Glomerular endothelial cell (primary cell): ENCODE measurements at regions not wholly inside any gene's neighbourhood (a gene's known extent, or its start where the extent isn't known, plus 50 kb on each side); places are given as distances from the start of the nearest gene placed in this dataset.
"Not testable (repeated sequence)": the region's sequence is repeated elsewhere in the genome, so short reads cannot be mapped to it uniquely, and the experiment has no call there.

Experiments used
- DNase-seq: peaks from one replicate; pipeline ENCODE4 v3.0.0-alpha.2; 2011; ENCODE audit warnings: low read depth, low spot score; ENCODE audit errors: extremely low read depth

DNA sequence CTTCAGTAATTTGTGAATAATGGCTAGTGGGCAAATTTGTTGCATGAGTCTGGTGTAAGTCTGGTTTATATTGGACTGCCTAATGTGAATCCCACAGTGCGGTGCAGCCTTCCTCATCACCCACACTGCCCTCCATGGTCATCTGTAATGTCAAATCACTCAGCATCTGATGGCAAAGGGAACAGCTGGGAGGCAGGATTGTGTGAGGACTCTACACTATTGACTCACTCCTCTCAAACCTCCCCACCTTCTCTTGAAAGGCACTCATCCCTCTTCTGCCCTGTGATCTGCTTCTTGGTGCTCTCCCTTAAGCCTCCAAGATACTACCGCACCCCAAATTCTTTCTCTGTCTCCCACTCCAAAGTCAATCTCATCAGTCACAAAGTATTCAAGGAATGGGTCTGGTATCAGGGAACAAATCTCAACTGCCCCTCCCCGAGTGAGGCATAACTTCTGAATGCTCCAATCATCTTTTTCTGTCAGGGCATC is 146.0 kb upstream of the BEND6 start:
- no peak for DNase-seq

- DNase-seq, result no peak
These were observed 146.9 kb upstream of the BEND6 start for GRCh38 chr6:56807989-56808337.

GRCh38 chr6:56807326-56807988 is 147.4 kb upstream of the BEND6 start:
- no peak for DNase-seq

DNA sequence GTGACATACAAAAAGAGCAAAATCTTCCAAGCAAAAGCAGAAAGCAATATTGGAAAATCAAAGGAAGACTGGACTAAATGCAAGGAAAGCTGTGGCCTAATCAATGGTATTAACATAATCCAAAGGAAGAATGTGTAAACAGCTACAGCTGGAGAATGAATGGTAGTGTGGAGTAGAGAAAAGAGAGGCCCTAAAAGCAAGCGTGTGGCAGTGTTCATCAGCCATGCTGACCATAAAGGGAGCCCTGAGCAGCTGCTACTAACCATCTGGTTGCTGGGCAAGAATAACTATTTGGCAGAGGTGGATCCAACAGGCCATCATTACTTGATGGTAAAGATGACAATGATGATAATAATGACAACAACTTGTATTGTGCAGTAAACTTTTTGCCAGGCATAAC is 148.5 kb upstream of the BEND6 start:
- no peak for DNase-seq

DNA sequence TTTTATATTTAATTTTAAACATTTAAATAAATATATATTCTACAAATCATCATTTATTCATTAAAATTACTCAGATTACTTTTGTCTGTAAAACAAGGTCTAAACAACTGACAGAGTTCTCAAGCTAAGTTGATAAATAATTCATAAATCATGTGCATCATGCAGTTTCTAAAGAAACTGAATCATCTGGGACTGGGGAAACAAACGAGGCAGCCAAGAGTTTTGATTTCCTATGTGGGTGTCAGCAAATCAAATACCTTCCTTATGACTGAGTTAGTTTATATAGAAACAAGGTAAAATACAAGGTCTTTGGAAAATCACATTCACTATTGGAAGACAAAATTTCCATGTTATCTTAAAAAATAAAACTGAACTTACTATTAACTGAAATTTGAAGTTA is 149.9 kb upstream of the BEND6 start:
- peak; percentile 23 for DNase-seq

DNA sequence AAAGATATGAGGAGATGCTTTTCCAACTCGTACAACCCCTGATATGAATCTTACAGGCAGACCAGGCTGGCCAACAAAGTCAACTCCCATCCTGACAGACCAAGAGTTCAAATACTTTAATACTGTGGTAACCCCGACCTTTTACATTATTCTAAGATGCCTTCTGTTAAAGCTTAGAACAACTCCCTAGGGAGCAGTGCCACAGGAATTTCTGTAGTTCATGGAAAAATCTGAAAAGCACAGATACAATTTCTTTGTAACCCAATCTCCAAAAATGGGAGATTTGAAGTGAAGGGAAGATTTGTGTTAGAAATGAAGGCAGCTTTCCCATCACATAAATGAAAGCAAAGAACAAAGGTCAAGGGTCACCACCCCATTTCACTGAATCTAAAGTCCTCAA is 151.3 kb upstream of the BEND6 start:
- no peak for DNase-seq

DNA sequence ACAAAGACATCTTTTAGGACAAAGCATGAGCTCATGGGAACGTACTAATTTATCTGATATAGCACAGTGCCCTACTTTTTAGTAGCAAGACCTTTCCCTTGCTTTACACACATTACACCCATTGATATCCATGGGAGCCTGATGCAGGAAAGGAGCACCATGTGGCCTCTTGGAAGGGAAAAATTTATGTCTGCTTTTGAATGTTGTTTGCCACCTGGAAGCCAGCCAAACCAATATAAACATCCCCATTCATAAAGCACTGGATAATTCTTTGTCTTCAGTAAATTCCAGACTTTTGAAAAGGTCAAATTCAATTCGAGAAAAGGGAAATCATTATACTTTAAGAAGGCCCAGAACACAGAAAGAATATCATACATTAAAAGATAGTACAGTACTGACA is 152.3 kb upstream of the BEND6 start:
- peak; percentile 52 for DNase-seq

DNA sequence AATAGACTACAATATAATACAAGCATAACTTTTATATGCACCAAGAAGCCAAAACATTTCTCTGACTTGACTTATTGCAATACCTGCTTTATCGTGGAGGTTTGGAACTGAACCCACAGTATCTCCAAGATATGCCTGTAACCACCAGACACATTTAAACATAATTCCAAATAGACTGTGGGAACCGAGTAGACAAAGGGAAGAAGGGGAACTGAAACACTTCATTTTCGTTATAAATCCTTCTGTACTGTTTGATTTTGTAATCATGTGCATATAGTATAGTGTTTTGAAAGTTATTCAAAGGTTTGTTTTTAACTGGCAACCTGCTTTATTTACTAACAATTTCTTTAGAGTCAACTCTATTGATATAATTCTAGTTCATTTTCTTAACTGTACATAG is 154.9 kb upstream of the BEND6 start:
- no peak for DNase-seq

DNA sequence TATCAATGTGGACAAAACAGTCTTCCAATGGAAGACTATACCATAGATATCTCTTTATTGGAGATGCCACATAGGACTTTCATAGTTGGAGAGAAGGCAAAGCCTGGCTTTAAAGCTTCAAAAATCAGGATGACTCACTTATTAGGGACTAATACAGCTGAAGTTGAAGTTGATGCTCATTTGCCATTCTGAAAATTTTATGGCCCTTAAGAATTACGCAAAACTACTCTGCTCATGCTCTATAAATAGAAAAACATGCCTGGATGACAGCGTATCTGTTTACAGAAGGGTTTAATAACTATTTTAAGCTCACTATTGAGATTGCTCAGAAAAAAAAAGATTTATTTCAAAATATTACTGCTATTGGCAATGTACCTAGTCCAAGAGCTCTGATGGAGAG is 155.5 kb upstream of the DST start:
- DNase-seq, result no peak

GRCh38 chr6:56796196-56796532 is 153.5 kb upstream of the DST start:
- no peak for DNase-seq

- DNase-seq, result no peak
These were observed 152.9 kb upstream of the DST start for GRCh38 chr6:56795466-56796195.

DNA sequence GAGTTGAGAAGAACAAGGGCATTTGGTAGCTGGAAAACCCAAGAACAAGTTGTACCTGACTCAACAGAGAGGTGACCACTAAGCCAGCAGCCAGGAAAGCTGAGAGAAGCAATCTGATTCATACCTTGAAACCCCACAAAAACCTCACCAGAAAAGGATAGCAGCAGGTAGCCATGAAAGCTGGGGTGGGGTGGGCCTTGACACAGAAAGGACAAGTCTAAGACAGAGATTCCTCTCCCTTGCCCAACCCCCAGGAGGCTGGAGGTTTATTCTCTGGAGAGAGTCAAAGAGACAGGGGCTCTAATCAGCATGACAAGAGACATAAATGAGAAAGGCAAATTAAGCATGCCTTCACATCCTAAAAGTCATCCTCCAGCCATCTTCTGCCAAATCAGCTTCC is 151.7 kb upstream of the DST start:
- DNase-seq, result no peak

DNA sequence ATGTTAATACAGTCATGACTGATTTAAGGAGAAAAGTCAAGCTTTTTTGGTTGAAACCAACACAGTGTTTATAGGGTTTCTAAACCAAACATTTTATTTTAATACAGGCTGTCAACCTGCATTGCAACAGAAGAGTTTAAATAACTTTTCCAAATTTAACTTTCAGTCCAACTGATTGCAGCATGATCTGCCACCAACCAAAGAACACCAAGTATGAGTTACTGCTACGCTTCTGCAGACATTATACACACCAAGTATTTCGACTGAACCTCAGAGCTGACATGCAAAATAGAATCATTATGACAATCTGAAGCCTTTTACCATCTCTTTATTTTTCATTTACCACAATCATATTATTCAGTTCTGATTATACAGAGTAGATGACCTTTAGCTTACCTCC is 151.2 kb upstream of the DST start:
- no peak for DNase-seq

- no peak for DNase-seq
These were observed 147.7 kb upstream of the DST start for GRCh38 chr6:56790414-56790813.

DNA sequence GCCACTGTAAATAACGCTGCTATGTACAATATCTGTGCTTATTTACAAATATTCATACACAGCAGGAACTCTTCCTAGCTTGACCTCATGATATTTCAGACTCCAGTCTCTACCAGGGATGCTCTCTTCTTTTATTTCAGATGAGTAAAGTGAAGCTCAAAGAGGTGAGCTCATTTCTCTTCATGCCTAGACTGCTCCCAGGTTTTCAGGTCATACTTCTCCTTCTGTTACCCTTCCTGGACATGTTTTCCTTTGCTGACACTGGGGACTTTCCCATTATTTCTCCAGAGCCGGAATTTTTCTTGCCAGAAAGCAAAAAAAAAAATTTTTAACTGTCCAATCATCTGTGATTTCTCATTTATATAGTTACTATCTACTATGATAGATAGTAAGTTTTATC is 147.2 kb upstream of the DST start:
- no peak for DNase-seq

GRCh38 chr6:56789342-56789741 is 146.7 kb upstream of the DST start:
- no peak for DNase-seq

- no peak for DNase-seq
These were observed 144.5 kb upstream of the DST start for GRCh38 chr6:56787209-56787608.

- no peak for DNase-seq
These were observed 143.6 kb upstream of the DST start for GRCh38 chr6:56786256-56786655.

GRCh38 chr6:56785536-56785935 is 142.8 kb upstream of the DST start:
- not testable (repeated sequence) for DNase-seq

DNA sequence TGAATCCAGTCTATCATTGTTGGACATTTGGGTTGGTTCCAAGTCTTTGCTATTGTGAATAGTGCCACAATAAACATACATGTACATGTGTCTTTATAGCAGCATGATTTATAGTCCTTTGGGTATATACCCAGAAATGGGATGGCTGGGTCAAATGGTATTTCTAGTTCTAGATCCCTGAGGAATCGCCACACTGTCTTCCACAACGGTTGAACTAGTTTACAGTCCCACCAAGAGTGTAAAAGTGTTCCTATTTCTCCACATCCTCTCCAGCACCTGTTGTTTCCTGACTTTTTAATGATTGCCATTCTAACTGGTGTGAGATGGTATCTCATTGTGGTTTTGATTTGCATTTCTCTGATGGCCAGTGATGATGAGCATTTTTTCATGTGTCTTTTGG is 137.4 kb upstream of the DST start:
- not testable (repeated sequence) for DNase-seq

- not testable (repeated sequence) for DNase-seq
These were observed 135.8 kb upstream of the DST start for GRCh38 chr6:56778503-56778902.

DNA sequence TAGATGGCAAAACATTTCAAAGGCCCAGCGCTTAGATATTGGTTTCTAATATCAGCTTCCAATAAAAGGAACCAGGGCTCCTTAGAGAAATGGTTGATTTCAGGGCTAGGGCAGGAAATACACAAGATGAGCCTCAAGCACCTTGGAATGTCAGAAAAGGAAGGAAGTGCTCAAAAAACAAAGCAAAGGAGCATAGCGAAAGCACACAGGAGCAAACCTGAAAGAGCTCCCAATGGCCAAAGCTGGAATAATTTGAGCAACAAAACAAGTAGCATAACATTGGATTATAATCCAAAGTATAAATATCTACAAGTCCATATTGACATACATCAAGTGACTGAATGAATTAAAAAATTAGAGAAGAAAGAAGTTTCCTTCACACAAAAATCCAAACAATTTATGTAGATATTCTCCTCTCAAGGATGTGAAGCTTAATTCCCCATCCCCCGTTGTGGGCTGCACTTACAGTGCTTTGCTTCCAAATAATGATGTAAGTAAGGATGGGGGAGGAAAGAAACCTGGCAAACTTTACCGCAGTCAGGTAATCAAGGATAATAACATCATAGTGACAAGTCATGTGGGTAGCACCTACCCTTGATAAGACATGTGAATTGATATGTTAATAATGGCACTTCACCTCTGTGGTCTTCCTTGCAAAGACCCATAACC is 132.9 kb upstream of the DST start:
- no peak for DNase-seq
